Activated B cell treated with CpG ODN at 0.5 μM for 24 hours (primary cell): ENCODE measurements at regions not wholly inside any gene's neighbourhood (a gene's known extent, or its start where the extent isn't known, plus 50 kb on each side); places are given as distances from the start of the nearest gene placed in this dataset.

Experiments
- ATAC-seq: fragments of 200-7000 bp; cut with Tn5 transposase; one replicate; pipeline ENCODE4 v1.10.0; 2021; ENCODE audit warnings: low read depth, mild to moderate bottlenecking, moderate library complexity
- CTCF ChIA-PET: fragments of 350-600 bp; sonication (Branson Sonifier 250); formaldehyde crosslinking; loops from one replicate; lab custom pipeline; 2021; ENCODE audit warnings: antibody characterized with exemption; lab: Charles Lee
- POLR2A ChIA-PET: fragments of 350-600 bp; sonication (Branson Sonifier 250); formaldehyde crosslinking; loops from one replicate; lab custom pipeline; 2021; ENCODE audit warnings: antibody characterized with exemption; lab: Charles Lee
- DNase-seq: peaks from one replicate; pipeline ENCODE4 v3.0.0; 2022
- H3K27ac Mint-ChIP-seq: one replicate; pipeline ENCODE4 v1.8.0; 2020; ENCODE audit warnings: mixed read lengths
- H3K27me3 Mint-ChIP-seq: one replicate; pipeline ENCODE4 v1.8.0; 2021; ENCODE audit warnings: mixed read lengths
- H3K36me3 Mint-ChIP-seq: one replicate; pipeline ENCODE4 v1.8.0; 2021; ENCODE audit warnings: low read depth, mixed read lengths
- H3K4me1 Mint-ChIP-seq: one replicate; pipeline ENCODE4 v1.8.0; 2021; ENCODE audit warnings: mixed read lengths
- H3K4me3 Mint-ChIP-seq: one replicate; pipeline ENCODE4 v1.8.0; 2020; ENCODE audit warnings: mild to moderate bottlenecking, mixed read lengths
- H3K9me3 Mint-ChIP-seq: one replicate; pipeline ENCODE4 v1.8.0; 2020; ENCODE audit warnings: mixed read lengths
- intact Hi-C: fragments of 100-400 bp; cut with micrococcal nuclease; formaldehyde crosslinking; loops from one replicate; pipeline ENCODE4 v1.15.1; 2024
- TF ChIP-seq, protein P1 (sequence below): fragments of 200-600 bp; IDR thresholded peaks from one replicate; pipeline ENCODE4 v1.8.0; 2022; ENCODE audit warnings: antibody characterized with exemption, mild to moderate bottlenecking

- no peaks in the 10 kb centered on the region for H3K27me3 Mint-ChIP-seq
- TF ChIP-seq, protein P1, sequence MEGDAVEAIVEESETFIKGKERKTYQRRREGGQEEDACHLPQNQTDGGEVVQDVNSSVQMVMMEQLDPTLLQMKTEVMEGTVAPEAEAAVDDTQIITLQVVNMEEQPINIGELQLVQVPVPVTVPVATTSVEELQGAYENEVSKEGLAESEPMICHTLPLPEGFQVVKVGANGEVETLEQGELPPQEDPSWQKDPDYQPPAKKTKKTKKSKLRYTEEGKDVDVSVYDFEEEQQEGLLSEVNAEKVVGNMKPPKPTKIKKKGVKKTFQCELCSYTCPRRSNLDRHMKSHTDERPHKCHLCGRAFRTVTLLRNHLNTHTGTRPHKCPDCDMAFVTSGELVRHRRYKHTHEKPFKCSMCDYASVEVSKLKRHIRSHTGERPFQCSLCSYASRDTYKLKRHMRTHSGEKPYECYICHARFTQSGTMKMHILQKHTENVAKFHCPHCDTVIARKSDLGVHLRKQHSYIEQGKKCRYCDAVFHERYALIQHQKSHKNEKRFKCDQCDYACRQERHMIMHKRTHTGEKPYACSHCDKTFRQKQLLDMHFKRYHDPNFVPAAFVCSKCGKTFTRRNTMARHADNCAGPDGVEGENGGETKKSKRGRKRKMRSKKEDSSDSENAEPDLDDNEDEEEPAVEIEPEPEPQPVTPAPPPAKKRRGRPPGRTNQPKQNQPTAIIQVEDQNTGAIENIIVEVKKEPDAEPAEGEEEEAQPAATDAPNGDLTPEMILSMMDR = no peak
- H3K9me3 Mint-ChIP-seq = peaks cover 9% of the 10 kb centered on the region
- CTCF ChIA-PET = no interaction called here
- no peak overlapping the region for H3K4me3 Mint-ChIP-seq
- no peaks in the 10 kb centered on the region for H3K4me1 Mint-ChIP-seq
- POLR2A ChIA-PET = no interaction called here
- H3K27ac Mint-ChIP-seq = no peak overlapping the region
- no peak for ATAC-seq
- H3K36me3 Mint-ChIP-seq = no peaks in the 10 kb centered on the region
- intact Hi-C loops = no loop called here
- DNase-seq = no peak
These were observed 823.2 kb upstream of the LCORL start for GRCh38 chr4:18844726-18845125.

DNA sequence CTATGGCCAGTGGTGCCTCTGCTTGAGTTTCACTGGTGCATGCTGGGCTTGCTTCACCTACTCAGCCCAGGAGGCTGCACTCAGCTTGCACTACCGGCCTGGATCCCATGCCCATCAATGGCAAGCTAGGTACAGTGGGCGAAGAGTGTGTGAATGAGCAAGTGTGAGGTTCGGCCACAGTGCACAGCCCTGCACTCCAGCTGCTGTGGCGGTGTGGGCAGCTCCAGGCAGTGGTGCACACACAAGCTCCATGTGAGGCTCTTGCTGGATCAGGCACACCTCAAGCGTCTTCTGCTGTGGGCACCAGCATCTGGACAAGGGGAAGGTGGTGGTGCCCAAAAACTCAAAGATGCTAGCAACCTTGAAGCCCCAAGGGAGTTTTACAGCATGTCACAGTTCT is 820.9 kb upstream of the LCORL start:
- Mint-ChIP-seq H3K4me1 (no peaks in the 10 kb centered on the region), H3K27ac (no peak overlapping the region), H3K36me3 (no peaks in the 10 kb centered on the region), H3K4me3 (no peak overlapping the region), H3K27me3 (no peaks in the 10 kb centered on the region), H3K9me3 (peaks cover 9% of the 10 kb centered on the region)
- intact Hi-C loops = no loop called here
- TF ChIP-seq, protein P1 = no peak
- CTCF ChIA-PET = no interaction called here
- ATAC-seq (no peak), DNase-seq (no peak)
- POLR2A ChIA-PET = no interaction called here

DNA sequence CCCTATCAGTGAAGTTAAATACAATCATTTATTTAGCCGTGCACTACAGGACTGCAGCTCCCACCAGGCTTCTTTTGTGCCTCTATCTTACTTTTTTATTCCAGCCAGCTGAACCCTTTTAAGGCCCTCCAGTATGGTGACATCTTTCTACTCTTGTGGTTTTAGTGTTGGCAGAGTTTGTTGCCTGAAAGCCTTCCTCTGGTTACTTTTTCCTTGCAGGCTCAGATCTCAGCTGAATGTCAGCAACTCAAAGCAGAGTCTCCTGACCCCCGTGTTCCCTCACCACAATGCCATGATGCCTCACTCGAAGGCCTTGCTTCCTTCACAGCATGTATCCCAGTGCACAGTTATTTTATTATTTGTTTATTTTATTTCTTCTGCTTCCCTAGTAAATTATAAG is 818.9 kb upstream of the LCORL start:
- CTCF ChIA-PET = no interaction called here
- TF ChIP-seq, protein P1 = no peak

DNA sequence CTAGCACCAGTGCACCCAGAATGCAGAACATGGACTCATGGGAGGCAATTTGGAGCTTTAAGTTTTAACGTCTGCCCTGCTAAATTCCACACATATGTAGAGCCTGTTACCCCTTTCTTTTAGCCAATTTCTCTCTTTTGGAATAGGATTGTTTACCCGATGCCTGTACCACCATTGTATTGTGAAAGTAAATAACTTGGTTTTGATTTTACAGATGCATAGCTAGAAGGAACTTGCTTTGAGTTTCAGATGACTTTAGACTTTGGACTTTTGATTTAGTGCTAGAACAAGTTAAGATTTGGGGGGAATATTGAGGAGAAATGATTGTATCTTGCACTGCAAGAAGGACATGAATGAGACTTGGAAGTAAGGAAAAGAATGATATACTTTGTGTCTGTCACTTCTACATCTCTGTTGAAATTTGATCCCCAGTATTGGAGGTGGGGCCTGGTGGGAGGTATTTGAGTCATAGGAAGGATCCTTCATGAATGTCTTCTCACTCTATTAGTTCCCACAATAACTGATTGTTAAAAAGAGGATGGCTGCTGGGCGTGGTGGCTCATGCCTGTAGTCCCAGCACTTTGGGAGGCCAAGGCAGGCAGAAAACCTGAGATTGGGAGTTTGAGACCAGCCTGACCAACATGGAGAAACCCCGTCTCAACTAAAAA is 794.8 kb upstream of the LCORL start:
- no peak overlapping the region for H3K4me3 Mint-ChIP-seq
- ChIA-PET POLR2A (no interaction called here), CTCF (no interaction called here)
- ATAC-seq (no peak), DNase-seq (no peak)
- intact Hi-C loops = no loop called here
- H3K4me1 Mint-ChIP-seq = no peaks in the 10 kb centered on the region
- H3K36me3 Mint-ChIP-seq = no peaks in the 10 kb centered on the region
- H3K27ac Mint-ChIP-seq = no peak overlapping the region
- no peaks in the 10 kb centered on the region for H3K9me3 Mint-ChIP-seq
- H3K27me3 Mint-ChIP-seq = no peaks in the 10 kb centered on the region
- TF ChIP-seq, protein P1 = no peak

More for the DNA sequence above, 818.9 kb upstream of the LCORL start:
- Mint-ChIP-seq H3K27me3 (no peaks in the 10 kb centered on the region), H3K27ac (no peak overlapping the region), H3K36me3 (no peaks in the 10 kb centered on the region), H3K9me3 (peaks cover 12% of the 10 kb centered on the region), H3K4me3 (no peak overlapping the region), H3K4me1 (no peaks in the 10 kb centered on the region)
- DNase-seq = no peak
- no peak for ATAC-seq
- intact Hi-C loops = no loop called here
- POLR2A ChIA-PET = no interaction called here

DNA sequence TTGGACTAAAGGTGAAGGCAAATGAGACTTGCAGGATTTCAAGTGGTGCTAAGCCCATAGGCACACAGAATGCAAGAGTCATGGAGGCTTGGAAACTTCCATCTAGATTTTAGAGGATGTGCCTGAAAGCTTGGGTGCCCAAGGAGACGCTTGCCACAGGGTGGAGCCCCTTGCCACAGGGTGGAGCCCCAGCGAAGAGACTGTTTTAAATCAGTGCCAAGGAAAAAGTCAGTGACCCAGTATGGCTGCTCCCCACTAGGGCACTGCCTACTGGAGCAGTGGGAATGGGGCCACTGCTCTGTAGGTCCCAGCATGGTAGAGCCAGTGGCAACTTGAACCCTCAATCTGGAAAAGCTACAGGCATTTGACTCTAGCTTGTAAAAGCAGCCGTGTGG is 794.2 kb upstream of the LCORL start:
- H3K9me3 Mint-ChIP-seq = peaks cover 2% of the 10 kb centered on the region
- CTCF ChIA-PET = no interaction called here
- no peak overlapping the region for H3K27ac Mint-ChIP-seq
- TF ChIP-seq, protein P1 = no peak
- POLR2A ChIA-PET = no interaction called here
- ATAC-seq (no peak), DNase-seq (no peak)
- no peaks in the 10 kb centered on the region for H3K27me3 Mint-ChIP-seq
- H3K36me3 Mint-ChIP-seq = no peaks in the 10 kb centered on the region
- intact Hi-C loops = no loop called here
- no peak overlapping the region for H3K4me3 Mint-ChIP-seq
- H3K4me1 Mint-ChIP-seq = no peaks in the 10 kb centered on the region
